A549 (cell line): ENCODE measurements at regions not wholly inside any gene's neighbourhood (a gene's known extent, or its start where the extent isn't known, plus 50 kb on each side); places are given as distances from the start of the nearest gene placed in this dataset.

Experiments used
- BHLHE40 ChIP-seq: IDR thresholded peaks from 2 replicates; pipeline ENCODE4 v1.6.1; 2012; ENCODE audit warnings: low read depth, low read length, inconsistent platforms
- CEBPB ChIP-seq, 2 experiments: fragments of >200 bp in 1 of 2; sonication (Bioruptor Twin) in 1 of 2; formaldehyde crosslinking in 1 of 2; IDR thresholded peaks; 2 replicates each; pipeline ENCODE4 v1.6.1; 2012 to 2016
- CHD2 ChIP-seq: fragments of 150-350 bp; IDR thresholded peaks from 2 replicates; pipeline ENCODE4 v1.6.1; 2014; ENCODE audit warnings: low read length; ENCODE audit not compliant: partially characterized antibody
- CTCF ChIP-seq: fragments of >200 bp; sonication (Bioruptor Twin); formaldehyde crosslinking; IDR thresholded peaks from 3 replicates; pipeline ENCODE4 v1.5.1; 2016
- HDAC2 ChIP-seq: fragments of 200-600 bp; sonication (generic); IDR thresholded peaks from 2 replicates; pipeline ENCODE4 v1.6.1; 2016
- HOXA7 ChIP-seq: fragments of 250-450 bp; sonication (Bioruptor Pico); IDR thresholded peaks from 2 replicates; pipeline ENCODE4 v1.5.0; 2020; ENCODE audit warnings: mild to moderate bottlenecking, moderate library complexity
- POLR2A ChIP-seq: IDR thresholded peaks from 2 replicates; pipeline ENCODE4 v1.6.1; 2012; ENCODE audit warnings: mild to moderate bottlenecking, low read length
- RFX5 ChIP-seq: fragments of 450-650 bp; IDR thresholded peaks from 2 replicates; pipeline ENCODE4 v1.7.1; 2014; ENCODE audit warnings: antibody characterized with exemption, mild to moderate bottlenecking, moderate library complexity
- SREBF2 ChIP-seq: fragments of 450-650 bp; IDR thresholded peaks from 2 replicates; pipeline ENCODE4 v1.6.1; 2014; ENCODE audit warnings: mild to moderate bottlenecking, moderate library complexity
- ZNF302 ChIP-seq: fragments of 250-450 bp; sonication (Bioruptor Pico); IDR thresholded peaks from 2 replicates; pipeline ENCODE4 v1.9.0; 2021; ENCODE audit warnings: inconsistent platforms, mild to moderate bottlenecking, moderate library complexity
- TF ChIP-seq, protein P1 (sequence below): fragments of 200-600 bp; sonication (generic); IDR thresholded peaks from 2 replicates; pipeline ENCODE4 v1.6.1; 2016; ENCODE audit warnings: antibody characterized with exemption, mild to moderate bottlenecking, moderate library complexity

DNA sequence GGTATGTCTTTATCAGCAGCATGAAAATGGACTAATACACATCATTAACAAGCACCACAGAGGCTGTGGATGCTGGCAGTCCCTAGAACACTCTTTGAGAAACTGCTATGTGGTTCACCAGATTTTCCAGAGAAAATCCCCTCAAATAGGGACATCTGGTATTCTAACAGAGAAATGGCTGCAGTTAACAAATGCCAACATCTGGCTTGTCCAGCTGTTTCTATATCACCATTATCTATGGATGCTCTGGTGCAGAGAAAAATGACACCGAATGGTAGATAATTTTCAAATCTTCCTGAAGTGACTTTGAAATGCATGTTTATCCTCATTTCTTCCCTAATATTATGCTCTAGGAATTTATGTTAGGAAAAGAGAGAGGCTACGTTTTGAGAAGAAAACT is 403.5 kb upstream of the PROX1 start:
- TF ChIP-seq CEBPB (IDR thresholded peaks at IDR 0.05) (no peak), CTCF (no peak), RFX5 (no peak), BHLHE40 (no peak), HOXA7 (CRISPR knock-in tag) (no peak), POLR2A (no peak), HDAC2 (no peak), SREBF2 (no peak), CHD2 (no peak), ZNF302 (CRISPR knock-in tag) (no peak)
- TF ChIP-seq, protein P1, sequence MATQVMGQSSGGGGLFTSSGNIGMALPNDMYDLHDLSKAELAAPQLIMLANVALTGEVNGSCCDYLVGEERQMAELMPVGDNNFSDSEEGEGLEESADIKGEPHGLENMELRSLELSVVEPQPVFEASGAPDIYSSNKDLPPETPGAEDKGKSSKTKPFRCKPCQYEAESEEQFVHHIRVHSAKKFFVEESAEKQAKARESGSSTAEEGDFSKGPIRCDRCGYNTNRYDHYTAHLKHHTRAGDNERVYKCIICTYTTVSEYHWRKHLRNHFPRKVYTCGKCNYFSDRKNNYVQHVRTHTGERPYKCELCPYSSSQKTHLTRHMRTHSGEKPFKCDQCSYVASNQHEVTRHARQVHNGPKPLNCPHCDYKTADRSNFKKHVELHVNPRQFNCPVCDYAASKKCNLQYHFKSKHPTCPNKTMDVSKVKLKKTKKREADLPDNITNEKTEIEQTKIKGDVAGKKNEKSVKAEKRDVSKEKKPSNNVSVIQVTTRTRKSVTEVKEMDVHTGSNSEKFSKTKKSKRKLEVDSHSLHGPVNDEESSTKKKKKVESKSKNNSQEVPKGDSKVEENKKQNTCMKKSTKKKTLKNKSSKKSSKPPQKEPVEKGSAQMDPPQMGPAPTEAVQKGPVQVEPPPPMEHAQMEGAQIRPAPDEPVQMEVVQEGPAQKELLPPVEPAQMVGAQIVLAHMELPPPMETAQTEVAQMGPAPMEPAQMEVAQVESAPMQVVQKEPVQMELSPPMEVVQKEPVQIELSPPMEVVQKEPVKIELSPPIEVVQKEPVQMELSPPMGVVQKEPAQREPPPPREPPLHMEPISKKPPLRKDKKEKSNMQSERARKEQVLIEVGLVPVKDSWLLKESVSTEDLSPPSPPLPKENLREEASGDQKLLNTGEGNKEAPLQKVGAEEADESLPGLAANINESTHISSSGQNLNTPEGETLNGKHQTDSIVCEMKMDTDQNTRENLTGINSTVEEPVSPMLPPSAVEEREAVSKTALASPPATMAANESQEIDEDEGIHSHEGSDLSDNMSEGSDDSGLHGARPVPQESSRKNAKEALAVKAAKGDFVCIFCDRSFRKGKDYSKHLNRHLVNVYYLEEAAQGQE = no peak
